GM12872 (cell line): ENCODE measurements at regions not wholly inside any gene's neighbourhood (a gene's known extent, or its start where the extent isn't known, plus 50 kb on each side); places are given as distances from the start of the nearest gene placed in this dataset.

Experiments used
- CTCF ChIP-seq: IDR thresholded peaks from 3 replicates; pipeline ENCODE4 v1.5.1; 2011; ENCODE audit warnings: low read depth, mild to moderate bottlenecking, low read length, moderate library complexity; ENCODE audit not compliant: insufficient read depth

DNA sequence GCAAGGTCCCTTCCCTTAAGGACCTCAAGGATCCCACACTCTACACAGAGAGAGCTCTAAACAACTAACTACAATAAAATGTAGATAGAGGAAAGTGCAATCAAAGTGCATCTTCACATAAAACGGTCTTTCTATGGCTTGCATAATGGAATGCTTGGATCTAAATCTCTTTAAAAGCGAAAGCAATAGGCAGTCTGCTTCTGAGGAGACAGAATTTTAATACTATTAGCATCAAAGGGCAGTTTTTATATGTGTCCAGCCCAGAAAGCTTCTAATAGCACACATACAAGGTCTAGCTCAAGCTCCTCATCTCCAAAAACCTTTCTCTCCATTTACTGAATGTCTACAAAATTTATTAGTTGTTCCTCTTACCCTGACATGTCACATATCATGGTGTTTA lies 101.5 kb upstream of the C1GALT1 start:
- no peak for TF ChIP-seq CTCF

DNA sequence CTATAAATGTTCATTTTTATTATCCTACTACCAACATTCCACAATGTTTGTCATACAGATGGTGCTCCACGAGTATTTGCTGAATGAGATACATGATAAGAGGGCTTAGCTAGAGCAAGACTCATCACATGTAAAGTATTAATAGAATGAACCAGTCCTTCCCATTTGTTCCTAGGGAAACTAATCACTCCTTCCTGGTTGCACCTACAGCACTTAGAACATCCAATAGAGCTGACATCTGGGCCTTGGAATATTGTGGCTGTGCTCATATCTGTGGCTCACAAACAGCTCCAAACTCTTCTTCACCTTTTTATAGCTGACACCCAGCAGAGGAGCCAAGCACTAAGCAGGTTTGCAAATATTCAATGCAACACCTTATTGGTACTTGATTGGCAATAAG lies 91.9 kb upstream of the C1GALT1 start:
- TF ChIP-seq CTCF: no peak

DNA sequence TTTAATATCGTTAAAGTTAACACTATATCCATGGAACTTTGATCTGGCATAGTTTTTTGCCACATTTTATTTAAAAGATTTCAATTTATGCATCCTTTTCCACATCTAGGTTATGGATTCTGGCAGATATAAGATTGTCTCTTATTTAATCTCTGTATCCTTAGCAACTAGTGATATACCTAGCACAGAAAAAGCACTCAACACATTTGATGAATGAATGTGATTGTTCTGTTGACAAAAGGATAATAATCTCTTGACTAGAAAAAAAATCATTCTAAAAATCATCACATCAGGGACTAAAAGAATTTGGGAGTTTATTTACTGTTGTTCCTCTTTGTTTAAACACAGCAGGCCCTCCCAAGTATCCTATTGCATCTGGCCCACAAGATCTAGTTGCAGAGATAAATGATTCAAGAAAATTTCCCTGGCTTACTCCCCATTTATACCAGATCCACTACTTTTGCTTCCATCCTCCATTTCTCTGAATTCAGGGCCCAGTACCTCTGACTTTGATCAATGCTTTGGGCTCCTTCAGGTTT lies 84.0 kb upstream of the C1GALT1 start:
- no peak for TF ChIP-seq CTCF

GRCh38 chr7:7099584-7100014 lies 82.7 kb upstream of the C1GALT1 start:
- no peak for TF ChIP-seq CTCF

DNA sequence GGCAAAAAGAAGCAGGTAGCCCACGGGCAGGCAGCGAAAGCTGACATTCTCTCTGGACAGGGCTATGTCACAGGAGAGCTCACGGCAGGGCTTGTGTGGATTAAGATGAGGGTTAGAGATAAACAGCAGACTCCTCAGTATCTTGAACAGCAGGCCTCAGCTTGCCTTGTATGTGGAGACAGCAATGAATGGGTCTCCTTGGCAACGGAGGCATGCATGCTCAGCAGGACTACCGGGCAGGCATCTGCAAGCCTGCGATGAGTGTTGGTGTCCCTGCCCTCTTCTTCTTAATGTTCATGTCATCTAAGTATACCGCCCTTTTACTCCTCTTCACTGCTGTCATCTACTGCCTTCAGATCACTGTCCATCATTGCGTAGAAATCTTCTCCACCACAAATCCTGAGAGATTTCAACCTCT lies 81.9 kb upstream of the C1GALT1 start:
- TF ChIP-seq CTCF: no peak

DNA sequence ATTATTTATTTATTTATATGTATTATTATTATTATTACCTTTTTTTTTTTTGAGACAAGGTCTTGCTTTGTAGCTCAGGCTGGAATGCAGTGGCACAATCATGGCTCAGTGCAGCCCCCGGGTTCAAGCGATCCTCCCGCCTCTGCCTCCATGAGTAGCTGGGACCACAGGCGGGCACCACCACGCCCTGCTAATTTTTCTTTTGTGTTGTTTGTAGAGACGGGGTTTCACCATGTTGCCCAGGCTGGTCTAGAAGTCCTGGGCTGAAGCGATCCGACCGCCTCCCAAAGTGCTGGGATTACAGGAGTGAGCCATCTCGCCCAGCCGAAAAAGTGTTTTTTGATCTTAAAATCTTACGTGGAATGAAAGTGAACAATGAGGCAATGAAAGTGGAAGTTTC lies 79.4 kb upstream of the C1GALT1 start:
- no peak for TF ChIP-seq CTCF

GRCh38 chr7:7103343-7104313 lies 78.7 kb upstream of the C1GALT1 start:
- TF ChIP-seq CTCF: peak; percentile 46; the same call in 2 of the 3 replicates
